Adrenal gland (tissue), 5 donors: ENCODE measurements at regions not wholly inside any gene's neighbourhood (a gene's known extent, or its start where the extent isn't known, plus 50 kb on each side); places are given as distances from the start of the nearest gene placed in this dataset.

ENCODE experiments used
- CTCF ChIP-seq, 6 experiments: fragments of 450-650 bp in 4 of 6; fragments of 200-600 bp in 2 of 6; sonication (generic) in 1 of 6; IDR thresholded peaks; 1 replicate in 5 of 6; 2 replicates in 1 of 6; pipeline versions ENCODE4 v1.5.1 to v1.8.0; 2016 to 2021; ENCODE audit warnings: antibody characterized with exemption in 6 of 6, mild to moderate bottlenecking in 2 of 6, moderate library complexity in 1 of 6
- POLR2A ChIP-seq, 2 donors: fragments of 450-650 bp; IDR thresholded peaks; one replicate each; pipeline ENCODE4 v1.6.1; 2017; ENCODE audit warnings: antibody characterized with exemption in 2 of 2, mild to moderate bottlenecking in 2 of 2, moderate library complexity in 1 of 2
- donor health status: DM: no; HTN: no; CAD: no.

- TF ChIP-seq POLR2A (IDR thresholded peaks at IDR 0.05) (no peak), CTCF (IDR thresholded peaks at IDR 0.05) (no peak)
Observed at GRCh38 chr13:74461011-74461410, 326.8 kb upstream of the KLF12 start.
